ENCODE measurements at regions not wholly inside any gene's neighbourhood (a gene's known extent, or its start where the extent isn't known, plus 50 kb on each side); places are given as distances from the start of the nearest gene placed in this dataset.

DNA sequence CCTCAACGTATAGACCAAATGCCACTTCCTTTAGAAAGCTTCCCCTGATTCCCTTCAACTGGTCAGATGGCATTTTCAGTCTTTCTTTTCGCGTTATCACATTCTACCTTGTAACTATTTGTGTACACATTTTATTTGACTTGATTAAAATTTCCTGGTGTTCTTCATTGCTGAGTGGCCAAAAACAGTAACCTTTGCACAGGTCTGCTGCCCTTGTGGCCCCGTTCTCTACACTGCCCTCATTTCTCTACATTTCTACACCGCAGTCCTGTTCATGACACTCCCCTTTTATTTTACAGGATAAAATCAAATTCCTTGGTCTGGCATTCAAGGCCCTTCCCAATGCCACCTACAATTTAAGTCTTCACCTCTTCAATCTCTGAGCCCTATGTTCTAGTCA lies 334.2 kb upstream of the SLC30A5 start:
- DNase-seq, result no peak

DNA sequence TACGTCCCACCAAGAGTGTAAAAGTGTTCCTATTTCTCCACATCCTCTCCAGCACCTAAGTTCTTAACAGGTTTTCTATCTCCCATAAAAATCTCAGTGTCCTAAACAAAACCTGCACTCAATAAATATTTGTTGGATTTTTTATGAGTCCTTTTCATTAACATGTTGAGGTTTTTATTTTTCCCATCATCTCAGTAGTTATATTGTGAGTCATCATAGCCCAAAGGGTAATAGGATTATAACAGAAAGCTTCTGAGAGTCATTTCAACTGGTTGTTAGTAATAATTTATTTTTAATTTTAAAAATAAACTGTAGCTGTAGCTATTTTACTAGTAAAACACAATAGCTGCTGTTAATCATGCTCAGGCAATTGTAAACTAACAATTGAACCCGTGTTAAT lies 331.6 kb upstream of the SLC30A5 start:
- no peak for DNase-seq

DNA sequence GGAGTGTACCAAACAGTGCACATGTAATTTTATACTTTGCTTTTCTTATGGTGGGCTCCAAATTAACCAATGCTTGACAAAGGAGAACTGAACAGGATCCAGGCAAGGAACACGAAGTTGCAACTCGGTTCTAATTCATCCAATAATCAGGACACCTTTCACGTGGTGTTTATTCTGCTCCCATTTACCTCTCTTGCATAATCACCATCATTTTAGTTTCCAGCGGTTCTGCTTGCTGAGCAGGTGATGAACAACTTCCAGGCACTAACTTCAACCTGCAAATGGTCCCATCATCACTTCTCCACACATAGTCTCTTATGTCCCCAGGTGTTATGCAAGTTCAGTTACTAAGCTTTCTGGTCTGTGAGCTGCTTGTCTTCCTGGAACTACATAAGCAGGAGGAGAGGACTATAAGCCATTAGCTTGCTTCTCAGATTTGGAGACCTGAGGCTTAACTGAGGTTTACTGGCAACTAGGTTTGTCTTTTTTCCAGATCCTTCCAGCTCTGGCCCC lies 326.8 kb upstream of the SLC30A5 start:
- no peak for DNase-seq

DNA sequence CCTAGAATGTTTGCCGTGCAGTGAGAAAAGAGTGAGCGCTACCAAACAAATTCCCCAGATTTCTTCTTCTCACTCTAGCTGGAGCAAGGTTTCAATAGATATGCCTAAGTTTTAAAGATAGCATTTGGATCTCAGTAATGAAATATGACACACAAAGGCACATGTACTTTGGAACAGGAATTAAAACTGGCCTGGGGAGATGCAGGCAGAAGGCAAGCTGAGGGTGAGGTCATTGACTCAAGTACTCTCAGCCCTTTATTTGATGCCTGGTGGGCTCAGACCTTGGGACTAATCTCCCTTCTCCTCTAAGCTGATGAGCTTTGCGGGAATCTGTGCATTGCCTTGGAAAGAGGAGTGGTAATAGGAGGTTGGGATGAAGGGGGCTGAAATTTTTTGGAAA lies 323.3 kb upstream of the SLC30A5 start:
- no peak for DNase-seq

DNA sequence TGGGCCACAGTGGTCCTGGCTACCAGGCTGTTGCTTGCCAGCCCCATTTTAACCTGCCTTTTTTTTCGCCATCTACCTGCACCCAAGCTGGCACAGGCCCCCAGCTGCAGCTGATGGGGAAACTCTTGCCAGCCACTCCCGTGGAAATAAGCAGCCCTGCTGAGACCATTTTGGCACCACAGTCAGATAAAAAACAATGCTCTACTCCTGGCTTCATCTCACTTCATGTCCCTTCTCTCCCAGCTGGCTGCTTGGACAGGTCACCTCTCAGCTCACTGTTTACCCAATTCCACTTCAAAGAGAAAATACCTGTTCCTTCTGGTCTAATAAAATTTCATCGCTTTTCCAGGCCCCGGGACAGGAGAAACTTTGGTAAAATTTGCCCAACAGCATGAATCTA lies 322.6 kb upstream of the SLC30A5 start:
- no peak for DNase-seq

DNA sequence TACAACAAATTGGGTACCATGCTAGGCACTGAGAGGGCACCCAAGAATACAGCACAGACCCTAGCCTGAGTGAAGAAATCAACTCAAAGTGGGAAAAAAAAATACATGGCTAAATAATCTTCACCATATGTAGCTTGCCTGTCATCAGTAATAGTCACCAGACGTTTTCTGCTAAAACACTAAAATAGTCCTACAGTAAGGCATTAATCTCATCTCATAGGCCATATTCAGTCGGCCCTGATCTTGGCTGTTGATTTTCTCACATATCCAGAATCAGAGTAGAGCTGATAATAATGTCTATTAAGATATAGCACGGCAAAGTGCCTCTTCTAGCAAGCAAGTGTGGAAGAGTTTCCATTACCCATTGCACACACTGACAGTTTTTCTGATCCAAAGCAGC lies 322.1 kb upstream of the SLC30A5 start:
- DNase-seq, result no peak

DNA sequence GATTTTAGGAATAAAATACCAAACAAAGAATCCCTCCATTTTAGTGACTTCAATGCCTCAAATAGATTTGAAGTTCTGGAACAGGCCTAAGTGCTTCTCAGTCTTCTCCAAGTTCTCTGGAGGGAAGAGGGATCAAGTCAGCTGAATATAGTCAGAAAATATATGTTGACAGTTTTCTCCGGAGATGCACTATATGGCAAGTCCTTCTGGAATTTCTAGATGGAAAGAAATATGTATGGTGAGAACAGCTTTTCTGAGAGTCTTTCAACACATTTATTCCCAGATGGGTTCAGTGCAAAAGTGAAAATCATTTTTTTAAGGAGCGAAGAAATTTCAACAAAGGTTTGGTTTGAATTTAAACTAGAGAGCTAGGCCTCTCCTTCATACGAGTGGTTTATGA lies 317.4 kb upstream of the SLC30A5 start:
- no peak for DNase-seq

DNA sequence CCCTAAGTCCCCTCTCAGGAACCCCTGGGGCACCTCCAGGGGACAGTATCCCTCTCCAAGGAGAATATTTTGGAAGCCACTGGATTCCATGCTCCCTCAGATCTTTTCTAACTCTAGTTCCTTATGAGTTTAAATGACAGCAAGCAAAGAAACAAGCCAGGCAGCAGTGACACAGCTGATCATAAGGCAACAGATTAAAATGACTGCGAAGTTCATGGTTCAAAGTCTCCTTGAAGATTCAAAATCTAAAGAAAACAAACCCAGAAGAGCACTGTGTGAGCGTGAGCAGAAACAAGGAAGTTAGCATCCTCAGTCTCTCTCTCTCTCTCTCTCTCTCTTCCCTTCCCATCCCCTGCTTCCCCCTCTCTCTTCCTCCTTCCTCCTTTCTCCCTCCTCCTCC lies 316.7 kb upstream of the SLC30A5 start:
- DNase-seq, result no peak

DNA sequence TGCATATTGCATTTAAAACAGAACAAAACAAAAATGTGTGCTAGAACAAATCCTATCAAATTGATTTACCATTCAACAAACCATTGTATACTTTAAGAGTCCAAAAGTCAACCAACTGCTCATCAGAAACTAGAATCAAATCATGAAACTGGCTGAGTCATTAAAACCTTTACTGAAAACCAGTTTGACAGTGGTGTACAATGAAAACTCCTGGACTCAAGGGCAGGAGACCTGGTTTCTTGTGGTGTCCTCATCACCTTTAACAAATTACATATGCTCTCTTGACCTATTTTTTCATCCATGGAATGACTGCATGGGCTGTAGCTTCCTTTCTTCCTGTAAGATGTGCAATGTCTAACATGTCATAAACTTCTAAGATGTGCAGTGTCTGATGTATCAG lies 315.3 kb upstream of the SLC30A5 start:
- no peak for DNase-seq

DNA sequence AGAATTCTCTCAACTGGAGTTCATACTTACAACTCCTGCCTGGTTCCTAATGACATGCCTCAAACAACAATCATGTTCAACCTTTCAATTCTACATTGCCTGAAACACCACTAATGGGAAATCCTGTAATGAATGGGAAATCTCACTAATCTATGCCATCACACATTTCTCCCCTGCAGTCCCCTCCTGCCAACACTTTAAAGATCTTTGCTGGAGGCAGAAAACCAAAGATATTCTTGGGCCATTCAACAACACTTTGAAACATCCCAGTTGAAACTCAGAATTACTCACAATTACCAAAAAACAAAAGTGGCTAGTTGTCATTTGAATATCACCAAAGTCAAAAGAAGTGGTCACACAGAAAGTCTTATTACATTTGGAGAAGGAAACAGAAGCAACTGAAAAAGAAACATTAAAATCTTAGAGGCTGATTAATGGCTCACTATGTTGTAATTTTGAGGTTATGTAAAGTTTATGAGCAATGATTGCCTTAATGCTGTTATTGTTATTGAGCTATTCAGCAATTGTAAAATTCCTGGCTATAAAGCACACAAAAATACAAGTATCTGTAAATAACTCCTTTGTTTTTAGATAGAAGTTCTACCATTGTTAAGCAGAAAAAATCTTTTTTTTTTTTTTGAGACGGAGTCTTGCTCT lies 313.4 kb upstream of the SLC30A5 start:
- DNase-seq, result no peak

DNA sequence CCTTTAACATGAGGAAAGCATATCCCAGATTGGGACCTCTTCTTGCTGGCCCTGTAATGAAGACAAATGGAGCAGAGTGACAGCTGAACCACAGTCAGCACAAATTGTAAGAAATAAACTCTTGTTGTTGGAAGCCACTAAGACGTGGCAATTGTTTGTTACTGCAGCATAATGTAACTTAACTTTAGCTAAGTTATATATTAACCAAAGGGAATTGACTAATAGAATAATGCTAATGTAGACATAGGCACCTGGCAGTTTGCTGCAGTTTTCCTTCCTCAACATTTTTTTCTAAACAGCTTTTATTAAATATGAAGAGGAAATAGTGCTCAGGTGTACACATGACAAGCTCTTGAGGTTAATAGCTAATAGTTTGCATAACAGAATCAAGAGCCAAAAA lies 300.7 kb upstream of the SLC30A5 start:
- DNase-seq, result no peak

DNA sequence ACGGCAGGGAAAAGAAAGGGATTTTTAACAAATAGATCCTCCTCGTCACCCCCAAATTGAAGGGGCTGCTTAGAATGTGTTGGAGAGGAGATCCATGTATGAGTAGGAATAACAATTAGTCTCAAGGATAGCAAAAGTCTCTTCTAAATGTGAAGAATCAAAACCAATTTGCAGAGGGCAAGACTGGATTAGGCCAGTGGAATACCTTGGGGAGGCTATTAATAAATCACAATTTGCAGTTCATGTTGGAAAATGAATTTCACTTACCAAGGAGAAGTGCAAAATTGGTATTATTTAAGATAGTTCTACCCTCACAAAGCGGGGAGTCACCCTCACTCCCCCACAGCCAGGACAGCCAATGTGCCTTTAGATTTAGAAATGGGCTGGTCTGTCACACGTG lies 299.8 kb upstream of the SLC30A5 start:
- DNase-seq, result no peak

DNA sequence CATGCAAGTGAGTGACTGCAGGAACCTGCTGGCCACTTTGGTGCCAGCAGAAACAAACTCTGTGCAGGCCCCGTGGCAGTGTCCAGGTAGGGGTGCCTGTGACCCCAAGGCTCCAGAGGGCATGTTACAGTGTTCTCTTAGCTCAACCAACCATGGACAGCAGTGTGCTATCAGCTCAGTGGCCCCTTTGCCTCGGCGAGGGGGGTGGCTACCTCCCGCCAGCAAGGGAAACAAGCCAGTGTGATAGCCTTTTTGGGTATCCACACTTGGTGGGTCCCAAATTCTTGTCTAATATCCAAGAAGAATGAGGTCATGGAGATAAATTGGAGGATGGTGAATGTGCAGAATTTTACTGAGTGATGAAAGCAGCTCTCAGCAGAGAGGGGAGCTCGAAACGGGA lies 298.6 kb upstream of the SLC30A5 start:
- DNase-seq, result no peak

DNA sequence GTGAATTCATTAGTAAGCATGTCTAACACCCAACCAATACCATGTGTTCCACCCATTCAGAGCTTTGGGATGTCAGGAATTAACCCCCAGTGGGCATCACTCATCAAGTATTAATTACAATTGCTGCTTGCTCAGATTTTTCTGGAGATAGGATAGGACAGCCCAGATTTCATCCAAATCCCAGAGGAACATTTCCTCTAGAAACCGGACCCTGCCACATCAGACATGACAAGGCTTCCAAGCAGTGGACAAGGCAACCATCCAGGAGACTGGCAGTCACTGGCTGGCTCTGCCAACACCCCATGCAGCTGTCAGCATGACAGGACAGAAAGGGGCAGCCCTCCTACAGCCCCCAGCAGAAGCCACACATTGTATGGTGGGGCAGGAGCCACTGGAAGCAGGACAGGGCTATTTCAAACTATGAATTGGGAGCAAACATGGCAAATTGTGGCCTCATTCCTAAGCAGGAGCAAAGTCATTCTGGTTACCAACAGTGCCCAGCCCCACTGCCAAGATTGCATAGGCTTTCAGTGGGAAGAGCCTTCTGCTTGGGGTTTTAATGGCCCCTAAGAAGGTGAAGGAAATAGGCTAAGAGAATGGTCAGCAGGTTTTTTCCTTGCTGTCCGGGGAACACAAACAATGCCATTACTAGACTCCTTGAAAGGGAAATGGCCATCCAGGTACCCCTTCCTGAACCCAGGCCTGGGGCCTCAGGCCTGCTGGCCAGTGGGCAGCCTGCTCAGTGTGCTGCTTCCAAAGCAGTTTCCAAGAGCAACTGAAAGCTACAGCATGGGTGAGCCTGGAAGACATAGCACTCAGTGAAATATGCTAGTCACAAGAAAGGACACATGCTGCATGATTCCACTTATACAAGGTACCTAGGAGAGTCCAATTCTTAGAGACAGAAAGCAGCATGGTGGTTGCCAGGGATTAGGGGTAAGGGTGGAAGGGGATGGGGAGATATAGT lies 294.7 kb upstream of the SLC30A5 start:
- no peak for DNase-seq

DNA sequence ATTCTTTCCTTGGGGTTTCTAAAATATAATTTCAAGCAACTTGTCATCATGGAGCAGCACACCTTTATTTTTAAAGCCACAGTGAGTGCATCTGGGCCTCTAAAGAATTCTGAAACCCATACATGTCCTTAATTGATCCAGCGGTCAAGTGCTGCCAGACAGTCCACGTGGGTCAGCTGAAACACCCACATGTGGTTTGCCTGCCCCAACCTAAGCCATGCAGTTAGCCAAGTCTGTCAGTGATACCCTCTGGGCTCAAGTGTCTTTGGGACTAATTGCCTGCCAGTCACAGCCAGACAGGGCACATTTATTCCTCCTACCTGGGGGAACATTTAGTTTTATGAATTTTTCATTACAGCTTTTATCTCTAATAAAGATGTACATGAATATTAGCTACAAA lies 291.4 kb upstream of the SLC30A5 start:
- DNase-seq, result no peak

DNA sequence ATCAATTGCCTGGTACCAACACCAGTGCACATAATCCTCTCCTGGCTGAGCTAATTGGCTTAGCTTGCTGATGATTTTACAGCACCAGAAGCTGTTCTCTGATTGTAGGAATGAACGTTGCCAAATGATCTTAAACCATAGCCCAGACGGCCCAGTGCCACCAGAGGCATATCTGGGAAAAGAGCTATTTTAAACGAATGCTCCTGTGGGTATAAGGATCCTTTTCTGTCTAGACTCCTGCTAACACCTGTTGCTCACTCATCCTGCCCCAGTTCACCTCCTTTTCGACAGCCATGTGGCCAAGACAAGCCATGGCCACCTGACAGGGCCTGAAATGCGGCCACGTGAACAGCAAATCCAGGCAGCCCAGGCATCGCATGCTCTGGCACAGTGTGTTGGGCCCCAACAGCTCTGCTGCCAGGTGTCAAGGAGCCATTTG lies 289.9 kb upstream of the SLC30A5 start:
- no peak for DNase-seq

DNA sequence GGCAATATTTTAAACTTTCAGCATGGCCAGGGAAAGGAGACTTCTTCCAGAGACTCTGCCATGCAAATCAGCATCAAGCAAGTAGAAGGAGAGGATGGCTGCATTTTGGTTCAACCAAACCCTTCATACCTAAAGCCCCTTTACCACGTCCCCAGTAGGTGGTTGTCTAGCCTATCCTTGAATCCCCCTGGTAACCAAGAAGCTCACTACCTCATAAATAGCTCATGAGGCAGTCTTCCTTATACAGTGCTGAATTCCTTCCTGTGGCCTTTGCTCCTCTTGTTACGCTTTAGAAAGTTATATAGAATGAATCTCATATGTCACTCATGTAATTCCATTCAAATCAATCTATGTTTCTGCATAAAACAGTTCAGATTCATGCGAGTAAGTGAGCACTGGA lies 289.5 kb upstream of the SLC30A5 start:
- DNase-seq, result no peak

DNA sequence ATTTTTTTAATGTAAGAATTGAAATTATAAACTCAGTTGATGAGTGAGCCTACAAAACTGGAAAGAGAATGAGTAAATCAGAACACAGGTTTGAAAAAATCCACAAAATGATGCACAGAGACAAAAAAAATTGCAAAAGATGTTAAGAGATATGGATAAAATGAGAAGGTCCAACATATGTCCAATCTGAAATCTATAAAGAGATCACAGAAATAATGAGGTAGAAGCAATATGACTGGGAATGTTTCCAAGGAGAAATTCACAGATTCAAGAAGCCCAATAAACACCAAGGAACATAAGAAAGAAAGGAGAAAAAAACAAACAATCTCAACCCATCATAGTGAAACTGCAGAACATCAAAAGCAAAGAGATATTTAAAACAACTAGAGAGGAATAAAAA lies 288.4 kb upstream of the SLC30A5 start:
- no peak for DNase-seq

DNA sequence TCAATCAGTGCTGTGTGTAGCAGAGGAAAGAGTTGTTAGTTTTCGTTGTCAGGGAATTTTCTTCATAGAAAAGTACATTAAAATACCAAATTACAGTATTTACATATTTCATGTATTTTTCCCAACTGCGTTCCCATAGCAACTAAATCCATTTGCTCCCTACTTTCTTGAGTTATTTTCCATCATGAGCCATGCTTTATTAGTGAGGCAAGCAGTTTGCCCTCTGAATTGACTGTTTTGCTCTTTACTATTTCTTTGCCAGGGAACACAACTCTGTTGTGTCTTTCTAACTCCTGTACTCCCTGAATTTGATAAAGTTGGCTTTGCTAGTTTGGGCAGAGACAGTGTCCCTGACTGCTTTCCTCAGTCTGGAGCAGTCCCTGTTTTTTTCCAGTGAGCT lies 276.2 kb upstream of the SLC30A5 start:
- no peak for DNase-seq

DNA sequence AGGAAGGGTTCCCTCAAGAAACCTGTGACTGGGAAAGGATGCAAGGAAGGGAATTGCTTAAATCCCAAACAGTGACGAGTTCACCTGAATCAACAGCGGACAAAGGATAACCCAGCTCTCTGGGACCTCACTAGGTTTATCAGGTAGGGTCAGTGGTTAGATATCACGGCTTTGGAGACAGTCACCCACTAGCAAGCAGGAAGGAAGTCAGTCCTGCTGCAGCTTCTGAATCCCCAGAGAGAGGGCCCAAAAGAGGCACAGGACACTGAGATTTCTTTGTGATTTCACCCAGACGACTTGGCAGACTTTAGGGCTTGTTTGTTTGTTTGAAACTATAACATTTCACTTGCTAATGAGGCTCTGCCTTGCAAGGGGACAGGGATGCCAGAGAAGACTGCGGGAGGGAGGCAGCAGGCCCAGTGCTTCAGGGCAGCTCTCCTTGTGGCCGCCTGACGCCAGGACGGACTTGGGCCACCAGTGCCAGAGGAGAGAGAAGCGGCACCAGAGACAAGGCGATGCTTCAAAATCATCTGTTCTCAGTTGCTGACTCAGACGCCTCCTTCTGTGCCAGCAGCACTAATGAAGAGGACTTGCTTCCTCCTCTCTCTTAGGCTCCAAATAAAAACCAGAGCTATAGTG lies 275.6 kb upstream of the SLC30A5 start:
- no peak for DNase-seq

DNA sequence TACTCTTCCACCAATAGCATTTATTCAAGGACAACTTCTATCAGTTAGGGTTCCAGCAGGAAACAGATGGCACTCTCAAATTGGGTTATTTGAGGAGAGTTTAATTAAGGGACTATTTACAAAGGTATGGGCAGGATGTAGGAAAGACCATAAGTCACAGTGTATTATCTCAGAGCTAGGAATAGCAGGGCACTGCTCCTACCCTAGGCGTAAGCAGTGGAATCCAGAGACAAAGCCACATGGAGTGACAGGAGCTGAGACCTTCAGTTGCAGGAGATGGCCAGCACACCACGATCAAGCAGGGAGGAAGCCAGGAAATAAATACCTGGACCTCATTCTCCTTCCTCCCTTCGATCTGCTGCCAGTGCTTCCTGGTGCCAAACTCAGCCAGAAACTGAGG lies 274.9 kb upstream of the SLC30A5 start:
- no peak for DNase-seq

DNA sequence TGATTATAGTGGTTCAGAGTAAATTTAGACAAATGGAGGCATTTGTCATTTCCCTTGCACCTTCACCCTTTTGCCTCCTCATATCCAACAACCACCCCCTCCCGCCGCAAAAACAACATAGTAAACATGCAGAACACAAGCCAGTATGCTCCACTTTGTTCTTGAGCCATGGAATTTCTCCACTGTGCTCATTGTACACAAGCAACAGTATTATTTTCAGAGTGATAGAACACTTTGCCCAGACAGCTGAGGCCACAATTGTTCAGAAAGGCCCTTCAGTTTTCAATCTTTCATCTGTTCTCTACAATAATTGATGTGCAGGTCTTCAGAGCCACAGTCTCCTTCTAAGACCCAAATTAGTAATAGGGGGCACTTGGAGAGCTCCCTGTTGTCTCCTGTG lies 272.8 kb upstream of the SLC30A5 start:
- DNase-seq, result no peak

DNA sequence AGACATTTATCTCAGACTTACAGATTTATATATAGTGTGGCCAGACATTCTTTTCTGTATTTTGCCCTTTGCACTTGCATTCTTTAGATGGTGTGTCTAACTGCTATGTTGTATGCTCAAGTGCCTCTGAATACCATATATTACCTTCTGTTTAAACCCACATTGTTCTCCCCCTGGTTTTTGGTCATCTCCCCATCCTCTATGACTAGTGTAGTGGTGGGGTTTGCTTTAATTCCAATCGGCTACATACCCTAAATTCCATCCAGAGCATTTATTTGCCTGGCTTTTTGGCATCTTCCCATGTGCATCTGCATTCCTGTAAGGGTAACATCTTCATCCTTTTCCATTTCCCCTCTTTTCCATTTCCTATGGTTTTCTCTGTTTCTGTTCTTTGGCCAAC lies 271.0 kb upstream of the SLC30A5 start:
- no peak for DNase-seq

DNA sequence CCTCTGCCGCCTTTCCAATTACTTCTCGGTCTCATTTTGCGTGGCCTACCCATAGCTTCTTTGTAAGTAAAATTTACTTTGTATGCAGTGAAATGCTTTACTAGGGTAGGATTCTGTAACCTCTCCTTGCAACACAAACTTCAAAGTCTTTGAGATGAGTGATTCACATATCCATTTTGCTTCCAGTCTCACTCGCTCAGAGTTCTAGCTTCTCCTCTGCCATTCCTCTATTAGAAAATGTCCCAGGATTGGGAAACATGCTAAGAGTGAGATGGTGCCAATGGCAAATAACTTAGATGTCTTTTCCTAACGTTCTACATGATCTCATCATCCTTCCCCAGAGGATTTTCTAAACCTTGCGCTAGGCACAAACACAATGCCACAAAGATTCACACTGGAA lies 270.5 kb upstream of the SLC30A5 start:
- no peak for DNase-seq

Data from CD4-positive, alpha-beta T cell treated with Interleukin-12 subunit alpha and Interleukin-12 subunit beta, for 1 hour (primary cell).